HG03139 (cell line): ENCODE measurements at regions not wholly inside any gene's neighbourhood (a gene's known extent, or its start where the extent isn't known, plus 50 kb on each side); places are given as distances from the start of the nearest gene placed in this dataset.
A peak's percentile ranks its signal among the peaks of the same experiment; 100 is the strongest.

Experiments
- ATAC-seq: cut with Tn5 transposase; IDR thresholded peaks from one replicate; pipeline ENCODE4 v1.9.1; 2021; ENCODE audit not compliant: unreplicated experiment

DNA sequence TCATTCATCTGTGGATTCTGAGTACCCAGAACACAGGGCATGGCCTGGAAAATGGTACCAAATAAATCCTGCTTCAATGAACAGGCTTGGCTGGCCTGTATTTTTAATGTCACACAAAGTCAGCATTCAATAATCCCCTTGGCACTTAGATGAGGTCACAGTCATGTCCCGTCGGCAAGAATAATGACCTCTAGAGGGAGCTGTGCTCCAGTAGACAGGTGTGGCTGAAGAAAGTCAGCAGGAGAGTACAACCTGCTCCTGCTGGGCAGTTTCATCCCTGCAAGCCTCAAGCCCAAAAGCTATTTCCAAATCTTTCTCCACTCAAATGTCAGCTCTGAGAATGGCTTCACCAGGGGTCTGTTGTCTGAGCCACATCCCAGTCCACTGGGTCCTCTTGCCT lies 404.0 kb upstream of the F9 start:
- ATAC-seq, result peak; percentile 89

DNA sequence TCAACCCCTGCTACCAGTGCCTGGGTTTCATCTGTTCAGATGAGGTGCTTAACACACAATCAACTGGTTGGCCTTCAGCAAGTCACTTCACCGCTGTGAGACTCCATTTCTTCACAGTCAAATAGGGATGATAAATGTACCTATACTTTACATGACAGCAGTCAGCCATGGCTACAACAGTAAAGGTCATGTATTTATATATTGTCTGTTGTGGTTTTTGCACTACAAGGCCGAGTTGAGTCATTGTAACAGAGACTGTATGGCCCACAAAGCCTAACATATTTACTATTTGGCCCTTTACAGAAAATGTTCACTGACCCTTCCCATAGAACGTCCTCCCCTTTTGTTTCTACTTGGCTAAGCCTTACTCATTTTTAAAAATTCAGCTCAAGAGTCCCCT lies 404.6 kb upstream of the F9 start:
- no peak for ATAC-seq

GRCh38 chrX:139121616-139122286 lies 408.8 kb upstream of the F9 start:
- no peak for ATAC-seq

GRCh38 chrX:139120760-139121159 lies 409.2 kb upstream of the FGF13 start:
- ATAC-seq, result no peak

DNA sequence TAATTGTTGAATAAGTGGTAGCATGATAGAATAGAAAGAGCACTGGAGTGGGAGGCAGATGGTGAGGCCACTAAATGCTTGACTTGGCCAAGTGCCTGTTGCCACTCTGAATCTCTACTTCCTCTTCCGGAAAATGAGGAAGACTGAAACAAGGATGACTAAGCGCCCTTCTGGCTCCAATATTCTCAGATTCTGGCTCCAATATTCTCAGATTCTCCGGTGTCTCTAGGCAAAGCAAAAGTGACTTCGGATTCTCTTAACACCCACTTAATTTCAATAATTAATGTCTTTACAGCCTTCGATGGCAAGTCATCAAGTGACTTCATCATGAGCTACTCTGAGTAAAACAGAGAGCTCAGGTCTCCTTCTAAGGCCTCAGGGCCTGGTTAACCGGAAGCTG lies 402.2 kb upstream of the FGF13 start:
- no peak for ATAC-seq

- ATAC-seq, result no peak
These were observed 400.9 kb upstream of the FGF13 start for GRCh38 chrX:139112432-139112831.

GRCh38 chrX:139106069-139106468 lies 394.6 kb upstream of the FGF13 start:
- ATAC-seq, result no peak

DNA sequence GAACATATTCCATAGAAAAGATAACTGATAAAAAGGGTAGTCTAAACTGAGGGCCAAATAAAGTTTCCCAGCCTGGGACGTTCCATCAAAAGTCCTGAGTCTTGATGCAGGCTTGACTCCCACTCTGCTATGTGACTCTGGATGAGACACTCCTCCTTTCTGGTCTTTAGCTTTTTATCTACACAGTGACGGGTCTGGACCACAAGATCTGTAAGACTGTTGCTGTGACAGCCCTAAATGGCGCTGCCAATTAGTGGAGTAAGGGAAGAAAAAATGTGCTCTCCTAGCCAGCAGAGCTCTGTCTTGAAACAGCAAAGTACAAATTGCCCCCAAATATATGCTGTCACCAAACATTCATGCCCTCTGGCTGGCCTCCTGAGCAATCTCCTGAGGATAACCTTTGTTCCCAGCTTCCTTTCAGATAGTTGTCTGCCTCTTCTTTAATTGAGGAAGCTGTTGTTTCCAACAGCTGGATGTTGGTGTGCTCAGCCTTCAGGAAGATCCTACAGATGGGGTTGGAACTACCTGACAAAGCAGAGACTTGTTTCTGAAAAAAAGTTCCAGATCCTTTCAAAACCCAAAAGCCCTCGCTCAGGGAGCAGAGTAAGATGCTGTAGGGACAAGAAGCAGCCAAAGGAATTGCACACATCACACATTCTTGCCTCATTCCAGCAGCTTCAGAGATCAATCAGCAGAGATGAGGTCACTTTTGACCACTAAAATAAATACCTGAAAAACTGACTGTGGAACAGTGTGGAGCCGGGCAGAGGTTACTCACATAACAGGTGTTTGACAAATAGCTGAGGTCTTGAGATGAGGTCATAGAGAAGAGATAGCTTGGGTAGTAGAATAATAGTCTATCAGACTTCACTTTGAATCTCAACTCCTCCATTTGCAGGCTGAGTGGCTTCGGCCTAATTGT lies 383.4 kb upstream of the FGF13 start:
- ATAC-seq, result no peak

DNA sequence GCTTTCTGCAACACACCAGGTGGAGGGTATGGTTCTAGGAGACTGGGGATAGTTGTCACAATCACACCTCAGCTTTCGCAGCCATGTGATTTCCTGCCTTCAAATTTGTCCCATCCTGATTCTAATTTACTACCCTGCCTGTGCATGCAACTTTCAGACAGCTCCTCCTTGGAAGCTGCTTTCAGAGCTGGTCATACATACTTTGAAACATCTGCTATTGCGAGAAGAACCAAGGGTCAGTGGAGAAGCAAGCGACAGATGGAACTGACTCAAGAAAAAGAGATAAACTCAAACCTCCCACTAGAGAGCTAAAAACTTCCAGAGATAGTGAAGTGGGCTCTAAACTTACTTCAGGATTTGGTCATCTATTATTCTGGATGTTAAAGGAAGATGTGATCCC lies 381.7 kb upstream of the FGF13 start:
- ATAC-seq, result no peak

DNA sequence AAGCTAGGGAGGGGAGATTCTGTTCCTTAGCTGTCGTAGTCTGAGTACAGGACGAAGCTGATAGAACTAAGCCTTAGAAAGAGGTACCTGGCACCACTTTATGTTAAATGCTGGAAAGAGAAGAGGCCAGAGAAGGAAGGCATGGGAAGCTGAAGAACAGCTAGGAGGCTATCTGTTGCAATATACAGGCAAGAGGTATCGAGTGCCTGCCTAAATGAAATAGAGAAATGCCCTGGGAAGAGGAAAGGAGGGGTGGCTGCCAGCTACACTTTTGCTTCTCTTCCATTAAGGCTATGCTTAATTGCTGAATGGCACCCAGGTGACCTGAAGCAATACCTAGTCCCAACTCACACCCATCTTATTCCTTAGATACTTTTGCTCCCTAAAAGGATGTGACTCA lies 380.4 kb upstream of the FGF13 start:
- ATAC-seq, result no peak

DNA sequence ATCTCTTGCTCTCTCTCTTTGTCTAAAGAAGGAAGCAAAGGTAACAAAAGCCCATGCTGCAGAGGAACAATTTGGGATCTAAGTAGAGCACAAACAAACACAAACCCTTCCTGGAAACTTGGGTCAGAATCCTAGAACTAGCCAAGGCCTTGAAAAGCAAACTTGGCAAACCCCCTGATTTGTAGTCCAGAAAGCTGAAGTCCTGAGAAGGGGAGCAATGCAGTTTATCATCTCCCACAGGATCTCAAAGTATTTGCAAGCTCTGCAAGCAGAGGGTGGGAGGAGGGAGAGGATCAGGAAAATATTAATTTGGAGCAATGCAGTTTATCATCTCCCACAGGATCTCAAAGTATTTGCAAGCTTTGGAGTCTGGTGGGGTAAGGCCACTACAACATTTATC lies 379.5 kb upstream of the FGF13 start:
- no peak for ATAC-seq

DNA sequence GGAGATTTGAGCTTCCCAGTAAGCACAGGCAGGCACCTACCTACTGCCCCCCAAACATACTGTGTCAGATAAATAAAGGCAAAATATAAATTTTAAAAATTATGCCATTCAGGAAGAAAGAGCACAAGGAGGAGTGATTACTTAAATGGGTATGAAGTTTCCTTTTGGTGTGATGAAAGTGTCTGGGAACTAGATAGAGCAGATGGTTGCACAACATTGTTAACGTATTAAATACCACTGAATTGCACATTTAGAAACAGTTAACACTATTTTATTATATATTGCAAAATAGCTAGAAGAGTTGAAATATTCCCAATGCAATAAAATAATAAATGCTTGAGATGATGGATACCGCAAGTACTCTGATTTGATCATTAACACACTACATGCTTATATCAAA lies 374.7 kb upstream of the FGF13 start:
- ATAC-seq, result no peak

DNA sequence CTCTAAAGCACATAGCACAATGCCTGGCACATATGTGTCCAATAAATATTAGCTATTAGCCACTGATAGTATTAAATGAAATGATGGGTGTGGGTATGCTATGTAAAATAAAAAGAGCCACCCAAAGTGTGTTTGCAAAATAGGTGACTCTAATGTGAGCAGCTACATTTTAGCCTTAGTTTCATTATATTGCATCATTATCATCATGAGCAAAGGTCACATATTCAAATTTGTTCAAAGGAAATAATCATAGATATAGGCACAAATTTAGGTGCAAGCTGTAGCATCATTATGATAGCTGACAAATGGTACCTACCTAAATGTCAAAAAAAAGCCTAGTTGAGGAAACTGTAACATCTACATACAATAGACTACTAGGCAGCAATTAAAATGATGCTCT lies 373.9 kb upstream of the FGF13 start:
- no peak for ATAC-seq

DNA sequence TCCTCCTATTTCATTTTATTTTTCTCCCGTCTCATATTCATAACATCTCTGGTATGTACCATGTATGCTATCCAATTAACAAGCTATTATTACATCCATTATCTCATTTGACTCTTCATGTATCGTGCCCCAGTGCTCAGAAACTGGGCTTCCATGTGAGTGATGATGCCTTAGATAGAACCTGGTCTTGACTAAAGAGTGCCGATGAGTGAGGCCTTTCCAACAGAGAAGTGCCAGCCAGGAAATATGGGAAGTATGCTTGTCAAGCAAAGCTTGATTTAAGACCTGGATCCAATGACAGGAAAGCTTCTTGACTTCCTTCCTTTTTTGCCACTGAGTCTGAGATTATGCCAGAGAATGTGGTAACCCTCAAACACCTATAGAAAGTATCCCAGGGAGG lies 371.7 kb upstream of the FGF13 start:
- no peak for ATAC-seq

- no peak for ATAC-seq
These were observed 370.4 kb upstream of the FGF13 start for GRCh38 chrX:139081965-139082364.

DNA sequence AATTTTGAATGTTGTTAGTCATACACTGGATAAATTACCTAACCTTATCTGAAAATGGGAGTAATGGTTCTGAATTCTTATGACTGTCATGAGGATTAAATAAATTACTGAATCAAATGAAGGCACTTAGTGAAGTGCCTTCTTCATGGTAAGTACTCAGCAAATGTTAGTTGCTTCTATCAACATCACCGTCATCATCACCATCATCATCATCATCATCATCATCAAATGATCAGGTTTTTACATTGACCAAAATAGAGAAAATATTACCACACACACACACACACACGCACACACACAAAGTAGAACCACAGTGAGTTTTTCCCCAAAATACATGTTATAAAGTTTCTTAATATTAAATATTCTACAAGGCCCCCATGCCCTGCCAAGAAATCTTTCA lies 368.3 kb upstream of the FGF13 start:
- ATAC-seq, result no peak

GRCh38 chrX:139078761-139079280 lies 367.3 kb upstream of the FGF13 start:
- ATAC-seq, result no peak

GRCh38 chrX:139078342-139078741 lies 366.8 kb upstream of the FGF13 start:
- ATAC-seq, result no peak

DNA sequence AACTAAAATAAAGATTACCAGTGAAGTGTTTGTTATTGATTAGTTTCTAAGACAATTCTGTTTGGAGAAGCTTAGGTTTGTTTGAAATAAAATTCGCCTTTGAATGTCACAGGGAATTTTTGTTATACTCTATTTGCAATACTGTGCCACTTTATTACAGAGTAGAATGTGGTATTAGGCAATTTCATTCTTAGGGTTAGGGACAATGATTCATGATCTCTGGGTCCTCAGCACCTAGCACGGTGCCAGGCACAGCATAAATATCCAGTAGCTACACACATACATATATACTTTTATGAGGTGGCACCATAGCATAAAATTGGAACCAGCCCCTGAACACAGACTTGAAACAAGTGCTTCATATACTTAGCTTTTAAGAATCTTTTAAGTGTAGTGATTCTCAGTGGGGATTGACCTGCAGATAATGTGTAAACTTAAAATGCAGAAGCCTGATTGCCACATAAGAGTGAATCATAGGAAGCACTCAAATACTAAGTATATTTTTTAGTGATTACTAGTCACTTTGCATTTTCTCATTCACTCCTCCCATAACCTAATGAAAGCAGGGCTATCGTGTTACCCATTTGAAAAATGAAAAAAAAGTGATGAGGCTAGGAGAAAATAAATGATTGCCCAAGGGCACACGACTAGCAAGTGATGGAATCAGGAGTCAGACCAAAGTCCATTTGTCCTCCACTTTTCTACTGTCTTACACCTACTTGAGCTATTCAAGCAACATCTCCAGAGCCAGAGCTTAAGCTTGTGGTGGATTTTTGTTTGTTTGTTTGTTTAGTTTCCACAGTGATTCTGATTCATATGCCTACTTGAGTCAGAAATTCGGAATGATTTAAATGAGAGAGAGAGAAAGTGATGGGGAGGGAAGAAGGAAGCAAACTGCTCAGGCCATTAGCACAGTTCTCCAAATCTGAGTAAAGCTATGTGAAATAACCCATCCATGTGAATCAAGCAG lies 366.0 kb upstream of the FGF13 start:
- no peak for ATAC-seq

DNA sequence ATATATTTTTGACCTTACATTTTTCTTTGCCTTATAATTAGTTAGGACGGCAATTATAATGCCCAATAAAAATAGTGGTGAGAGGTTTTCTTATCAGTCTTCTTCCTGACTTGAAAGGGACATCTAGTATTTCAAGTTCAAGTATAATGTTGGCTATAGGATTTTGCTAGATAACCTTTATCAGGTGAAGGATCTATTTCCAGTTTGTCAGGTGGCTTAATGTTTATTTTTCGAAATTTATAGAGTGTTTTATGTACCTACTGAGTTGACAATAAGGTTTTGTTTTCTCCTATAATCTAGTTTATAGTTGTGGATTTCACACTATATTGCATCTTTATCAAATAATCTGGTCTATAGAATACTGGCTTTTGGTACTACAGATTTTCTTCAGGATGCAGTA lies 351.8 kb upstream of the FGF13 start:
- no peak for ATAC-seq

DNA sequence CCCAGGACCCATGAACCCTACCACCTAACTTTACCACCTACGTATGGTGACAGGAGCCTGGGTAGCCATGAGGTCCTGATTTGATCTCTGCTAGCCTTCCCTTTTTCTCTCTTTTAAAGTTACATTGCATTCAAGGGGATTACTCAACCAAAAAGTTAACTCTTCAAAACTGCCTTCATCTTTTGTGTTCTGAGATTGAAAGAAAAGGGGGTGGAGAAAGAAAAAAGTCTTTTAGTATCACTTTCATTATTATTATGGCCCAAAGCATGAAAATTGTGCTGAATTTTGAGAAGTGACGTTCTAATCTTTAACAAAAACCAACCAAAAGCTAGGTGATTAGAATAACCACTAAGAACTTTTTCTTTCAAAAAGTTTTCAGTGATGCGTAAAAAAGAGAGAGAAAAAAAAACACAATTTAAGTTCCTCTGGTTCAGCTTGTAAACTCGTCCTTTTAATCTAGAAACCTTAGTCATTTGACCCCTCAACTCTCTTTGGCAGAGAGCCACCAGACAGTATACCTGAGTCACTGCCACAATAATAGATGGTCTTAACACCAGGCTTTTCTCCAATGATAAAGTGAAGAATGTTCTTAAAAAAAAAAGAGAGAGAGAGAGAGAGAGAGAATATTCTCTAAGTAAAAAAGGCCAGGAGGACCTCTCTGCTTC lies 347.4 kb upstream of the FGF13 start:
- no peak for ATAC-seq
